HS-27A (cell line): ENCODE measurements at regions not wholly inside any gene's neighbourhood (a gene's known extent, or its start where the extent isn't known, plus 50 kb on each side); places are given as distances from the start of the nearest gene placed in this dataset.
"Not testable (repeated sequence)": the region's sequence is repeated elsewhere in the genome, so short reads cannot be mapped to it uniquely, and the experiment has no call there.

Experiments
- DNase-seq: peaks from one replicate; pipeline ENCODE4 v3.0.0-alpha.2; 2012; ENCODE audit warnings: low read depth, missing footprints

GRCh38 chr2:41167014-41167413 lies 715.1 kb upstream of the SLC8A1 start:
- DNase-seq = no peak

GRCh38 chr2:41169744-41170143 lies 717.9 kb upstream of the SLC8A1 start:
- no peak for DNase-seq

- no peak for DNase-seq
Observed at GRCh38 chr2:41170589-41170988, 718.7 kb upstream of the SLC8A1 start.

- no peak for DNase-seq
Observed at GRCh38 chr2:41180387-41180786, 728.5 kb upstream of the SLC8A1 start.

- DNase-seq = no peak
Observed at GRCh38 chr2:41182961-41183360, 731.1 kb upstream of the SLC8A1 start.

GRCh38 chr2:41187376-41188122 lies 735.7 kb upstream of the SLC8A1 start:
- no peak for DNase-seq

- DNase-seq = peak; percentile 38
Observed at GRCh38 chr2:41194230-41194629, 742.3 kb upstream of the SLC8A1 start.

GRCh38 chr2:41197781-41198180 lies 745.9 kb upstream of the SLC8A1 start:
- DNase-seq = no peak

GRCh38 chr2:41199334-41199733 lies 747.4 kb upstream of the SLC8A1 start:
- DNase-seq = no peak

GRCh38 chr2:41204315-41204714 lies 752.4 kb upstream of the SLC8A1 start:
- no peak for DNase-seq

GRCh38 chr2:41206004-41206403 lies 754.1 kb upstream of the SLC8A1 start:
- DNase-seq = no peak

- no peak for DNase-seq
Observed at GRCh38 chr2:41207578-41207977, 755.7 kb upstream of the SLC8A1 start.

- not testable (repeated sequence) for DNase-seq
Observed at GRCh38 chr2:41210030-41210429, 758.1 kb upstream of the SLC8A1 start.

- no peak for DNase-seq
Observed at GRCh38 chr2:41216978-41217377, 765.1 kb upstream of the SLC8A1 start.

GRCh38 chr2:41222593-41222992 lies 770.7 kb upstream of the SLC8A1 start:
- no peak for DNase-seq

- no peak for DNase-seq
Observed at GRCh38 chr2:41234093-41234492, 782.2 kb upstream of the SLC8A1 start.

- no peak for DNase-seq
Observed at GRCh38 chr2:41241325-41242000, 789.6 kb upstream of the SLC8A1 start.

GRCh38 chr2:41242001-41242331 lies 790.1 kb upstream of the SLC8A1 start:
- no peak for DNase-seq

- DNase-seq = no peak
Observed at GRCh38 chr2:41267929-41268659, 779.7 kb upstream of the PKDCC start.

GRCh38 chr2:41283079-41283775 lies 764.6 kb upstream of the PKDCC start:
- DNase-seq = peak; percentile 30

- DNase-seq = no peak
Observed at GRCh38 chr2:41293491-41293890, 754.3 kb upstream of the PKDCC start.

- no peak for DNase-seq
Observed at GRCh38 chr2:41294331-41294730, 753.5 kb upstream of the PKDCC start.

- DNase-seq = no peak
Observed at GRCh38 chr2:41313082-41313481, 734.7 kb upstream of the PKDCC start.
